GM18907 (cell line): ENCODE measurements at regions not wholly inside any gene's neighbourhood (a gene's known extent, or its start where the extent isn't known, plus 50 kb on each side); places are given as distances from the start of the nearest gene placed in this dataset.

Source experiments
- ATAC-seq: cut with Tn5 transposase; IDR thresholded peaks from one replicate; pipeline ENCODE4 v1.9.1; 2021; ENCODE audit warnings: mild to moderate bottlenecking, moderate library complexity; ENCODE audit not compliant: unreplicated experiment

GRCh38 chr5:142386137-142387023, 61.6 kb upstream of the SPRY4 start:
- ATAC-seq = no peak

GRCh38 chr5:142385194-142385593, 60.4 kb upstream of the SPRY4 start:
- no peak for ATAC-seq

- ATAC-seq = no peak
These were observed 59.2 kb upstream of the SPRY4 start for GRCh38 chr5:142384014-142384413.

DNA sequence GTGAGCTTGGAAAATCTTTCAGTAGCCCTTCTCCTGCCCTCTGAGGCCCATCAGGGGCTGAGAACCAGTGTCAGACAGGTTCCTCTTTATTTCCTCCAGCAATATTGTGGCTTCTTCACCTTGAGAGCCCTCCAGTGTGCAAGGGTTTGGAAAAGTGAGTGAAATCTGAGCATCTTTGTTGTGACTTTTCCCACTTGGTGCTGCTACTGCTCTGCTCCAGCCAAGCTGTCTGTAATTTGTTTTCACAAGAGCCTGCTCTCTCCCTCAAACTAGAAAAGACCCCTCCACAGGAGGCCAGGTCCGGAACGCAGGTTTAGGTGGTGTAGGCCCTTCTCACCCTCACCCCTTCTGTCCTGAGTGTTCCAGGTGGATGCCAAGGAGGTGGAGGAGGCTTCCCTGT, 57.4 kb upstream of the SPRY4 start:
- ATAC-seq = no peak

DNA sequence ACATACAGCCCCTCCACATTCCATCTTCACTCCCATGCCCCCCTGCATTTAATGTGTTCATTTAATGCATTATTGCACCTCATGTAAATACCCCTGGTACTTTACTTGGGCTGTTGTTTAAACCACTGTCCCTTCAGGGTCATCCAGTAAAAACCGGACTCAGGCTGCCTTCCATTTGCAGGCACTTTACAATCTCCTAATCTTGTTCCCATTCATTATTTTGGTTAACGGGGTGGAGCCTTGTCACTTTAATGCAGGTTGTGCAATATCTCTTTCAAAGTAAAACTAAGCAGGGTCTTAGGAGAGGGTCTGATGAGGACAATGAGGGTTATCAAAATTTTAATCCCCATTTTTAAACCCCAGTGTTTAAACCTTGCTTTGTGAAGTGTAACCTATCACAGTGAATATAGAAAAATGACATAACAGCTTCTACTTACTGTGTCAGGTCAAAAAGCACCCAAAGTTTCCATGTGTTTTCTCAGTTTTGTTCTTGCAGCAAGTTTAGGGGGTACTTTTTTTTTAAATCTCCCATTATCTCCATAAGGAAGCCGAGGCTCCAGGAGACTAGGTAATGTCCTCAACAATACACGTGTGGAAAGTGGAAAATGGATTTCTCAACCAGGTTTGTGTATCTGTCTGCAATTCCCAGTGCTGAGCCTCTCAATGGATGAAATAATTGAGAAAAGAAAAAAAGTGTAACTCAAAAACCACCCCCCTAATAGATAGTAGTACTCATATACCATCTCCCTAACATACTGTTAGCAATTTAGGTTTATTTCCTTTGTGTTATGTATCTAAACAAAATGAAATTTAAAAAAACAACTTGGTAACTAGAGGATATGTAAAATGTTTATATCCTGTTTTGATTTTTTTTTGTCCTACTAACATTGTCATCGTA, 54.2 kb upstream of the SPRY4 start:
- no peak for ATAC-seq

GRCh38 chr5:142375944-142376411, 51.2 kb upstream of the SPRY4 start:
- no peak for ATAC-seq
